Activated CD8-positive, alpha-beta memory T cell treated with anti-CD3 and anti-CD28 coated beads for 4 hours (primary cell): ENCODE measurements at regions not wholly inside any gene's neighbourhood (a gene's known extent, or its start where the extent isn't known, plus 50 kb on each side); places are given as distances from the start of the nearest gene placed in this dataset.

ENCODE experiments used
- DNase-seq, 2 donors: peaks; one replicate each; pipeline ENCODE4 v3.0.0-alpha.2; 2020; ENCODE audit warnings: low read depth in 2 of 2

- DNase-seq, result no peak
Measured at GRCh38 chr18:77517901-77518300, 268.3 kb downstream of the GALR1 start.

- DNase-seq, result no peak
Measured at GRCh38 chr18:77520767-77521166, 271.1 kb downstream of the GALR1 start.

DNA sequence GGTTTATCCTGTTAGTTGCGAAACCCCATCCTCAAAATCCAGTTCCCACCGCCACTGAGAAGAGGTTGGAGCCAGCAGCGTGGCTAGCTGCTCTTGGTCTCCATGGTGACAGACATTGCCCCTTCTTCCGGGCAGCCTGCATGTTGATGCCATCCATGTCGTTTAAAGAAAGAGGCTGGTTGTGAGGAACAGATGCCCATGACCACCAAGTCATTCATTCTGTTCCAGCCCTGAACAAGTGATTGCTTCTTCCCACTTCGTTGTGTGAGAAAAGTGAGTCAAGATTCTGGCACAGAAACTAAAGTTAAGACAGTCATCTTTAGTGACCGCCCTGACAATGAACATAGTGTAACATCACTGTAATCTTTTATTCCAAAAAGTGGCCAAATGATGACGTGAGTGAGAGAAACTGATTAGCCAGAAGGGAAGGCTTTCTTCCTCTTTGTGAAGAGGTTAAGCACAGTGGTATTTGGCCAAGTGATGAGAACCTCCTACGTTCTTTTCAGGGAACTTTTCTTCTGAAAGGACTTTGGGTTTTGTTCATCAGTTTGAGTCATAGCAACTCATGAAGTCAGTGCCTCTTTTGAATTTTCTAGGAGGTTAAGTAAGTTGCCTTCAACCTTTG, 272.5 kb downstream of the GALR1 start:
- DNase-seq, result no peak

DNA sequence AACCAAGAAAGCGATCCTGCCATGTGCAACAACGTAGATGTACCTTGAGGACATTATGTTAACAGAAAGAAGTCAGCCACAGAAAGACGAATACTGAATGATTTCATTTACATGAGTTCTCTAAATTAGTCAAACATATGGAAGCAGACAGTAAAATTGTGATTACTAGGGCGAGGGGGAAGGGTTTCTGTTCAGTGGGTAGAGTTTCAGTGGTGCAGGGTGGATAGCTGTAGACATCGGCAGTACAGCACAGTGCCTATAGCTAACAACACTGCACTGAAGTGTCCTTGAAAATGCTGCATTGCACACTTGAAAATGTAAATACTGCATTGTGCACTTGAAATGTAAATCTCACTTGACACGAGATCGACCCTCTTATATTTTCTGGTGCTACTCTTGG, 275.3 kb downstream of the GALR1 start:
- DNase-seq, result no peak

DNA sequence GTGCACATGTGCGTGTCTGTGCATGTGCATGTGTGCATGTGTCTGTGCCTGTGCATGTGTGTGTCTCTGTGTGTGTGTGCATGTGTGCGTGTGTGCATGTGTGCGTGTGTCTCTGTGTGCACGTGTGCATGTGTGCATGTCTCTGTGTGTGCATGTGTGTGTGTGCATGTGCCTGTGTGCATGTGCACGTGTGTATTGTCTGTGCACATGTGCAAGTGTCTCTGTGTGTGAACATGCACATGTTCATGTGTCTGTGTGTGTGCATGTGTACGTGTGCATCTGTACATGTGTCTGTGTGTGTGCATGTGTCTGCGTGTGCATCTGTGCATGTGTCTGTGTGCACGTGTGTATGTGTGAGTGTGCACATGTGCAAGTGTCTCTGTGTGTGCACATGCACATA, 277.3 kb downstream of the GALR1 start:
- DNase-seq, result no peak

DNA sequence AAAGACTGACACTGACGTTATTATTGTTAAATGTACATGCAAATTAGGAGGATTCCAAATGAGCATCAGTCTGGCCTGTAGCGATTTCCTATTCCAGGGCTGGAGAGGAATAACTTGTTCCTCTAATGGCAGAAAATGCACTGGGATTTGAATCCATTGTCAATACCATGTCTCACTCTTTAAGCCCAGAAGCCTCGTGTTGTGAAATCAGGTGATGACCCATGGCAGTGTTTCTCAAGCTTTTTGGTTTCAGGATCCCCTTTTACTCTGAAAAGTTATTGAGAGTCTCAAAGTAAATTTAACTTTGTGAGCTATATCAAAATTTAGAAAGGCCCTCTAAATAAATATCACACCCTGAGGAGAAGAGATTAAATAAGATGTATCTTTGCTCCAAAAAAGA, 279.2 kb downstream of the GALR1 start:
- no peak for DNase-seq

- no peak for DNase-seq
Measured at GRCh38 chr18:77529492-77530176, 280.0 kb downstream of the GALR1 start.

DNA sequence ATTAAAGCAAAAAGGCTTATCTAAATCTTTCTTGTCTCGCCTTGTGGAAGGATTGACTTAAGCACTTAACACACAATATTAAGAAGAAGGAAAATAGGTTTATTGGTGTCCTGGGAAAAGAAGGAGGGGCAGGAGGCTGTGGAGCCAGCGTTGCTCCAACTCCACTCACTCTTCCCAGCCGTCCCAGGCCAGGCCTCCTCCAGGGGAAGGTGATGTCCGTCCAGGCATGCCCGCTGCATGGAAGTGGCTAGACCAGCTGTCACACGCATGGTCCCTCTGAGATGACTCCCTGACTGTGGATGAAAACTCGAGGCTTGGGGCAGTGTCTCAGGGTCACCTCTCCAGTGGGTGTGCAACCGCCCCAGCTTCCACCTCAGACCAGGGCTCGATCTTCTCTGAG, 281.1 kb downstream of the GALR1 start:
- DNase-seq, result no peak

GRCh38 chr18:77539860-77540259, 290.2 kb downstream of the GALR1 start:
- DNase-seq, result no peak

GRCh38 chr18:77544792-77545191, 295.1 kb downstream of the GALR1 start:
- no peak for DNase-seq

DNA sequence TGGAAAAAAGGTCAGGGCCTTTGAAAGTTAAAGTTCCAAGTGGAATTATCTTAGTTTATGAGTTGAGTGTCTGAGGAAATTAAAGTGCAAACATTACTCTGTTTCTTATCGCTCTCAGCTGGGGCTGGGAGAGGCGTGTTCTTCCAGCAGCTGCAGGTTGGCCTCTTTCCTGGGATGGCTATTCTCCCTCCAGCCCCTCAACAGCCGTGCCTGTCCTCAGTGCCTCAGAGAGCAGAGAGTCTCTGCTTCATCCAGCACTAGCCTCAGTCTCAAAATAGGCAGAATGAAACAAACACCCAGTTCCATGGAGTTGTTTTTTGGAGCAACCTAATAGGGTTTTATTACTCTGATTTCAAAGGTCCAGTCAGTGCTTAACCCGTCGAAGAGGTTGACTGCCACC, 298.1 kb downstream of the GALR1 start:
- no peak for DNase-seq

GRCh38 chr18:77548790-77549420, 299.3 kb downstream of the GALR1 start:
- DNase-seq, result no peak

- DNase-seq, result no peak
Measured at GRCh38 chr18:77550625-77551024, 301.0 kb downstream of the GALR1 start.

GRCh38 chr18:77551055-77551454, 301.4 kb downstream of the GALR1 start:
- DNase-seq, result no peak

DNA sequence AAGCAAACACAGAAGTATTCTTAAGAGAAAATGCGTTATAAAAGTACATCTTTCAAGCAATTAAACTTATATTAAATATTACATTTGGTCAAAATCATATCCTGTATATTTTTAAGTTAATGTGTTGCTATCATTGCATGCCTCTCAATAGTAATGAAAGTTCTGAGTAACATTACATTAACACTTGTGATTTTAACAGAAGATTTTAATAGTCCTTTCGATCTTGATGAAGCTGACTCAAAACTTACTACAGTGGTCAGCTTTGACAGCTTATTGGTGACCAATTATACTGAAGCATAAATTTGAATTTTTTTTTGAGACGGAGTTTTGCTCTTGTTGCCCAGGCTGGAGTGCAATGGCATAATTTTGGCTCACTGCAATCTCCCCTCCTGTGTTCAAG, 303.3 kb downstream of the GALR1 start:
- DNase-seq, result no peak

- no peak for DNase-seq
Measured at GRCh38 chr18:77554061-77554460, 304.4 kb downstream of the GALR1 start.

- DNase-seq, result no peak
Measured at GRCh38 chr18:77557046-77557587, 307.5 kb downstream of the GALR1 start.

- DNase-seq, result no peak
Measured at GRCh38 chr18:77559274-77559910, 309.7 kb downstream of the GALR1 start.

DNA sequence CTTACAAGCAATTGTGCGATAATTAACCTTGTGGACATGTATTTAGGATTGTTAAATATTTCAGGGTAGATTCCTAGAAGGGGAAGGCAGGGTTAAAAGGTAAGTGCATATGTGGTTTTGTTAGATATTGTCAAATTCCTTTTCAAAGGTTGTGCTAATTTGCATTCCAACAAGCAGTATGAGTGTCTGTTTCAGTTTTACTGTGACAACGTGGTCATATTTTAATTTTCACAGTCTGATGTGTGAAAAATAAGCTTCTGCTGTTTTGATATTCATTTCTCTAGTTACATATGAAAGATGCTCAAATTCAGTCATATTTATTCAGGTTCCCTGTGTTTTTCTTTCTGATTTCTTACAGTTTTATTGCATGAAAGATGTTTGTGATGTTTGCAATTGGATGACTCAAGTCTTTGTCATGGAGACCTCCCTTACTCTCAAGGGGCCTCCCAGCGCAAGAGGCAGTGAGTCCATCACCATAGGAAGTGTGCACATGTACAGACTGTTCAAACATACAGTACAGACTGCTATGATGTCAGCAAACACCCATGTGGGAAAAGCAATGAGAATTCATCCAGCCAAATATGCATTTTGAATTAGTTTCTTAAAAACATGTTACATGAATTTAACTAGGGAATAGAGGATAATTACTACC, 310.8 kb downstream of the GALR1 start:
- DNase-seq, result no peak

- no peak for DNase-seq
Measured at GRCh38 chr18:77566604-77567003, 317.0 kb downstream of the GALR1 start.

GRCh38 chr18:77567205-77567604, 317.6 kb downstream of the GALR1 start:
- no peak for DNase-seq

GRCh38 chr18:77571743-77572142, 322.1 kb downstream of the GALR1 start:
- DNase-seq, result no peak
